Central memory CD8-positive, alpha-beta T cell (primary cell): ENCODE measurements at regions not wholly inside any gene's neighbourhood (a gene's known extent, or its start where the extent isn't known, plus 50 kb on each side); places are given as distances from the start of the nearest gene placed in this dataset.

ENCODE experiments used
- ATAC-seq: fragments of 150-1000 bp; cut with Tn5 transposase; replicated peaks from 2 replicates; pipeline ENCODE4 v1.10.0; 2022; ENCODE audit warnings: mild to moderate bottlenecking, moderate FRiP score, moderate number of reproducible peaks; ENCODE audit not compliant: poor library complexity, severe bottlenecking; ENCODE audit errors: extremely low read depth
- DNase-seq, 2 donors: peaks; one replicate each; pipeline ENCODE4 v3.0.0; 2021; ENCODE audit warnings: low spot score in 2 of 2
- H3K27ac Mint-ChIP-seq: one replicate; pipeline ENCODE4 v1.8.0; 2022; ENCODE audit warnings: low read depth, mild to moderate bottlenecking, moderate library complexity, mixed read lengths
- H3K27me3 Mint-ChIP-seq: one replicate; pipeline ENCODE4 v1.8.0; 2022; ENCODE audit warnings: mixed read lengths
- H3K36me3 Mint-ChIP-seq: one replicate; pipeline ENCODE4 v1.8.0; 2022; ENCODE audit warnings: mild to moderate bottlenecking, moderate library complexity, mixed read lengths; ENCODE audit not compliant: insufficient read depth
- H3K4me1 Mint-ChIP-seq: one replicate; pipeline ENCODE4 v1.8.0; 2022; ENCODE audit warnings: mixed read lengths
- H3K4me3 Mint-ChIP-seq: one replicate; pipeline ENCODE4 v1.8.0; 2022; ENCODE audit warnings: mild to moderate bottlenecking, moderate library complexity, mixed read lengths
- H3K9me3 Mint-ChIP-seq: one replicate; pipeline ENCODE4 v1.8.0; 2022; ENCODE audit warnings: mixed read lengths

- no peak for DNase-seq
- ATAC-seq: no peak
- Mint-ChIP-seq H3K4me3 (no peak overlapping the region), H3K36me3 (no peaks in the 10 kb centered on the region), H3K9me3 (no peaks in the 10 kb centered on the region), H3K27ac (no peak overlapping the region), H3K4me1 (no peaks in the 10 kb centered on the region), H3K27me3 (peaks cover 85% of the 10 kb centered on the region)
These were observed 199.2 kb upstream of the PMEPA1 start for GRCh38 chr20:57908704-57909630.

DNA sequence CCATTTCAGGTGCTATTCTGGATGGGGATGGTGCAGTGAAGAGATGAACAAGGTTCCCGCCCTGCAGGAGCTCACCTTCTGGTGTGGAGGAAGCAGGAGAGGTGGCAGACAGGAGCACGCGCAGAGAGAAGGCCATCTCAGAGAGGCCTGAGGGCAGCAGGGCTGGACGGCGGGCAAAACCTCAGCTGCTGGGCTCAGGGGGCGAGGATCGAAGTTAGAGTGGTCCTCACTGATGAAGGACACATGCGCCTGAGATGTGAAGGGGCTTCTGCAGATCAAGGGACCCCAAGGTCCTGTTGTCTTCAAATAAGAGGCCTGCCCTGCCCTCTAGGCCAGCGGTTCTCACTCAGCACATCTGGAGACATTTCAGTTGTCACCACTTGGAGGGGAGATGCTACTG, 198.4 kb upstream of the PMEPA1 start:
- no peak for ATAC-seq
- DNase-seq: no peak
- Mint-ChIP-seq H3K4me3 (no peak overlapping the region), H3K36me3 (no peaks in the 10 kb centered on the region), H3K27me3 (peaks cover 83% of the 10 kb centered on the region), H3K4me1 (no peaks in the 10 kb centered on the region), H3K9me3 (no peaks in the 10 kb centered on the region), H3K27ac (no peak overlapping the region)

DNA sequence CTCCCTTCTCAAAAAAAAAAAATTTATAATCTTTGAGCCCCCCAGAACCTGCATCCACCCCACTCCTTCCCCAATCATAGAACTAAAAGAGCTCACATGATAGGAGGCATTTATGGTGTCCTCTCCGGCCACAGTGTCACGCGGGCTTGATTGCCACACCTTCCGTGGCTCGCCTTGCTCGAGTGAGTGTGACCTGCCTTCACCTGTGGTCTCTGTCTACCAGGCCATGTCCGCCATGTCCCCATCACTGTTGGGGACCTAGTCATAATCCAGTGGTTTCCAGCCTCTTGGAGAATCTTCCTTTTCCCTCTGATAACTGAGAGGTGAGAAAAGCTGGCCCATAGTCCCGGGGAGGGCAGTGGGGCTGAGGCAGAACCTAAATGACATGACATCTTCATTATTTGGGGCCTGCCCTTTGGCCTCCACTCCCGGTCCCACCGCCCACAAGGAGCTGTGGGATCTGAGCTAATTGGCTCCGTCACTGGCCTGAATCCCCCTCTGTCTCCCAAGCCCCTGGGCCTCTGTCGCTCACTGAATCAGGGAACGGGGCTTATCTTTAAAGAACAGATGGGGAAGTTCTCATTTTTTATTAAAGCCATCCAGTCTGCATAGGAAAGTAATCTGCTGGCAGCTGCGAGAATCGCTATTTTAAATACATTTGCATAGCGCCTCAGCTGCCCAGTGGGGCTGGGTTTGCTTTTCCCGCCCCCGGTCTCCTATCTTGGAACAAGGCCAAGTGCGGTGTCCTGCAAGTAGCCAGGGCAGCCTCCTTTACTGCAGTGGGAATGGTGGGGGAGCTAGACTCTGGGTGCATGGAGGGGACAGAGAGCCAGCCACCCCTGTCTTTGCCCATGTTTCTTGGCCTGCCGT, 197.6 kb upstream of the PMEPA1 start:
- Mint-ChIP-seq H3K4me1 (no peaks in the 10 kb centered on the region), H3K36me3 (no peaks in the 10 kb centered on the region), H3K9me3 (no peaks in the 10 kb centered on the region), H3K4me3 (no peak overlapping the region), H3K27me3 (peaks cover 75% of the 10 kb centered on the region), H3K27ac (no peak overlapping the region)
- no peak for ATAC-seq
- DNase-seq: no peak

DNA sequence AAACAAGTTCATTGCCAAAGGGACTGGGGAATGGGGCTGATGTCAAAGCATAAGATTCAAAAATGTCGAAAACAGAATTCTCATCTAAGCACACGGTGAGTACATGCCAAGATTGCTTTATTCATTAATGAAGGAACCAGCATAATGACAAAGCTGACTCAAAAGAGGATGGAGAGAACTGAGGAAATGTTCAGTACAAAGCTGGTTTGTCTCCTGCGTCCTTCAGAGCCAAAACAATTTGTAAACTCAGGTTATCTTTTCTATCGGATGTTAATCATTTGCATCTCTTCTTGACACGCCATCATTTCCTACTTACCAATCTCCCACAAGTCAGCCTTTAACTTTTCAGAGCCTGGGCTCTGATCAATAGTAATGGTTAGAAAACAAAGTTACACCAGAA, 195.6 kb upstream of the PMEPA1 start:
- no peak overlapping the region for H3K27ac Mint-ChIP-seq
- no peaks in the 10 kb centered on the region for H3K9me3 Mint-ChIP-seq
- H3K4me3 Mint-ChIP-seq: no peak overlapping the region
- ATAC-seq: no peak
- DNase-seq: no peak
- H3K27me3 Mint-ChIP-seq: peaks cover 68% of the 10 kb centered on the region
- no peaks in the 10 kb centered on the region for H3K4me1 Mint-ChIP-seq
- no peaks in the 10 kb centered on the region for H3K36me3 Mint-ChIP-seq

GRCh38 chr20:57904314-57905105, 194.7 kb upstream of the PMEPA1 start:
- peaks cover 2% of the 10 kb centered on the region for H3K36me3 Mint-ChIP-seq
- no peaks in the 10 kb centered on the region for H3K4me1 Mint-ChIP-seq
- H3K9me3 Mint-ChIP-seq: no peaks in the 10 kb centered on the region
- H3K4me3 Mint-ChIP-seq: no peak overlapping the region
- peaks cover 68% of the 10 kb centered on the region for H3K27me3 Mint-ChIP-seq
- no peak for ATAC-seq
- no peak overlapping the region for H3K27ac Mint-ChIP-seq
- no peak for DNase-seq

DNA sequence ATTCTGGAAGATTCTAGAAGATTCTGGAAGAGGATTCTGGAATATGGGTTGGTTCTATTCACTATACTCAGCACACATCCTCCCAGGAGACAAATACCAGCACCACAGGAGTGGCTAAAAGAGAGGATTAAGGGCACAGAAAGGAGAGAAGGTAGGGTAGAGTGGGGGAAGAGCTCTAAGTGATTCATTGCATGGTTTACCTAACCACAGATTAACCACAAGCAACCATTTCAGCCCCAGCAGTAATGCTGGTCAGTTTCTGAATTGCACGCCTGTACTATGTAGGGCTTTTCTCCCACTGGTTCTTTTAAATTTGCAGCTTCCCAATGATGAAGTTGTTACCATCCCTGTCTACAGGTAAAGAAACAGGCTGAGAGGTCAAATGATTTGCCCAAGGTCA, 192.7 kb upstream of the PMEPA1 start:
- H3K27ac Mint-ChIP-seq: no peak overlapping the region
- DNase-seq: no peak
- H3K36me3 Mint-ChIP-seq: peaks cover 2% of the 10 kb centered on the region
- peaks cover 65% of the 10 kb centered on the region for H3K27me3 Mint-ChIP-seq
- no peaks in the 10 kb centered on the region for H3K9me3 Mint-ChIP-seq
- H3K4me3 Mint-ChIP-seq: no peak overlapping the region
- no peaks in the 10 kb centered on the region for H3K4me1 Mint-ChIP-seq
- no peak for ATAC-seq

DNA sequence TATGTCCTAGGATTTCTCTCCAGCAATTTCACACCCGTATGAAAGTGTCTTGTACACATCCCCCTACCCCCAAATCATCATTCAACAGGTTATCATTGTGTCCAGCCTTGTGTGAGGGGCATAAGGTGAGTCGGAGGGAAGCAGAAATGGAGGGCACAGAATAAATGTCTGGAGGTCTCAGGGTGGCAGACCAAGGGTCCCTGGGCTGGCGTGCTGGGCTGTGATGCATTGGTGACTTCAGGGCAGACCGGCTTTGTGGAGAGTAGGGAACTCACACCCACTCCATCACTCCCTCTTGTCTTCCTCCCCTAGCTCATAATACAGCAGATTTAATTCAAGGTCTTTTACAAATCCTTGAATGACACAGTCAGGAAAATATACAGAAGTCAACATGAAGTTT, 191.7 kb upstream of the PMEPA1 start:
- Mint-ChIP-seq H3K27me3 (peaks cover 61% of the 10 kb centered on the region), H3K4me3 (no peak overlapping the region), H3K36me3 (peaks cover 2% of the 10 kb centered on the region), H3K9me3 (no peaks in the 10 kb centered on the region), H3K4me1 (no peaks in the 10 kb centered on the region), H3K27ac (no peak overlapping the region)
- ATAC-seq (no peak), DNase-seq (no peak)

DNA sequence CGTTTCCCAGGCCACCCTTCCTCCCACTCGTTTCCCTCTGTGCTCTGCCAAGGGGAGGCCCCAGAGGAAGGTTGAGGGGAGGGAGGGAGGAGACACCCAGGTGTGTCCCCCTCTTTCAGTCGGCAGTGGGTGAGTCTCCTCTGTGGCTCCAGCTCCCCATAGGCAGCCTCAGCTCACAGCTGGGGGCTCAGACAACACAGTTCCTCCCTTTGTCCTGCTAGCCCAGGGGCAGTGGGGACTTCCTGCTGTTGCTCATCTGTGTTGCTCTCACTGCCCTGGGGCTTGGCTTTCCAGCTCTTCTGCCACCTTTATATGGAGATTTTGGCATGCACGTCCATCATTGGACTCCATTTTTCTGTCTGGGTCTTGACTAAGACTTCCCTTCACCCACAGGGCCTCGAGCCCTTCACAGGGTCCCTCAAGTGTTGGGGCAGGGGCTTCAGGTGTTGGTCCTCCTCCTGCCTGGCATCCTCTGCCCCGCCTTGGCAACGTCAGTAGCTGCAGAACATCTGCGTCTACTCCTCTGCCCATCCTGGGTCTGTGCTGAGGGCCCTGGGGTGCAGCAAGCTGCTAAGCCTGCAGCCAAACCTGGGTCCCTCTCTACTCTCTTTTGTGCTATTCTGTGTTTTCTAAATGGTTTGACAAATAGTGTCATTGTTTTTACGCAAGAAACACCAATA, 190.6 kb upstream of the PMEPA1 start:
- no peak overlapping the region for H3K4me3 Mint-ChIP-seq
- peaks cover 49% of the 10 kb centered on the region for H3K27me3 Mint-ChIP-seq

DNA sequence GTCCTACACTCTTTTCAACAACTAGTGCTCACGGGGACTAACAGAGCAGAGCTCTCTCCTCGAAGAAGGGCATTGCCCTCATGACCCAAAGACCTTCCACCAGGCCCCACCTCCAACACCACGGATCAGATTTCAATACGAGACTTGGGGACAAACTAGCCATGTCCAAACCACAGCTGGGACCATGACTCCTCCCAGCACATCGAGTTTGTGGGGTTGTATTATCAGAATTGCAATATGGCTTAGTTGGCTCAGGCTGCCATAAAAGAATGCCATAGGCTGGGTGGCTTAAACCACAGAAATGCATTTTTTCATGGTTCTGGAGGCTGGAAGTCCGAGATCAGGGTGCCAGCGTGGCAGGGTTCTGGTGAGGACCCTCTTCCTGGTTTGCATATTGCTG, 189.7 kb upstream of the PMEPA1 start:
- H3K4me3 Mint-ChIP-seq: no peak overlapping the region
- peaks cover 2% of the 10 kb centered on the region for H3K36me3 Mint-ChIP-seq
- peaks cover 41% of the 10 kb centered on the region for H3K27me3 Mint-ChIP-seq
- DNase-seq (no peak), ATAC-seq (no peak)
- no peaks in the 10 kb centered on the region for H3K9me3 Mint-ChIP-seq
- H3K27ac Mint-ChIP-seq: no peak overlapping the region
- no peaks in the 10 kb centered on the region for H3K4me1 Mint-ChIP-seq

More for the DNA sequence above, 190.6 kb upstream of the PMEPA1 start:
- no peaks in the 10 kb centered on the region for H3K9me3 Mint-ChIP-seq
- no peaks in the 10 kb centered on the region for H3K4me1 Mint-ChIP-seq
- ATAC-seq (no peak), DNase-seq (no peak)
- H3K27ac Mint-ChIP-seq: no peak overlapping the region
- peaks cover 2% of the 10 kb centered on the region for H3K36me3 Mint-ChIP-seq

- no peak for ATAC-seq
- no peak for DNase-seq
- Mint-ChIP-seq H3K9me3 (no peaks in the 10 kb centered on the region), H3K27ac (no peak overlapping the region), H3K4me1 (no peaks in the 10 kb centered on the region), H3K27me3 (peaks cover 40% of the 10 kb centered on the region), H3K36me3 (peaks cover 2% of the 10 kb centered on the region), H3K4me3 (no peak overlapping the region)
These were observed 188.5 kb upstream of the PMEPA1 start for GRCh38 chr20:57898332-57898731.

DNA sequence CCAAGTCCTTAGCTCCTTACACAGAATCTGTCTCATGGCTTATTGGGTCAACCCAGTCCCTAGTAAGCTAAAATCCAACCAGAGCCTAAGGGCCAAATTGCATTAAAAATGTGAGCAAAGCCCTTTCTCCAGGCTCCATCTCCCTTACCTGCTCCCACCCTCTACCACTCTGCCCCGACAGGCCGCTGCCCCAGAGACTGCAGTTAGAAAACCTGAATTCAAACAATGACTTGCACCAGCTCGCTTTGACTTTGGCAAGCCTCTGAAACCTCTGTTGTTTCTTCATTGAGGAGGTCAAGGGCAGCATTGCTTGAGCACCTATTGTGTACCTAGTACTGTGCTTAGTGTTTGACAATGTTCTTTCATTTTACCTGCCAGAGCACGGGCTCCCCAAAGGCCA, 188.1 kb upstream of the PMEPA1 start:
- ATAC-seq (no peak), DNase-seq (no peak)
- H3K36me3 Mint-ChIP-seq: peaks cover 2% of the 10 kb centered on the region
- no peaks in the 10 kb centered on the region for H3K4me1 Mint-ChIP-seq
- peaks cover 45% of the 10 kb centered on the region for H3K27me3 Mint-ChIP-seq
- H3K4me3 Mint-ChIP-seq: no peak overlapping the region
- no peaks in the 10 kb centered on the region for H3K9me3 Mint-ChIP-seq
- H3K27ac Mint-ChIP-seq: no peak overlapping the region
